ENCODE measurements at regions not wholly inside any gene's neighbourhood (a gene's known extent, or its start where the extent isn't known, plus 50 kb on each side); places are given as distances from the start of the nearest gene placed in this dataset.

- Histone ChIP-seq H3K27ac (ENCODE audit: low read depth, low read length, poor library complexity, severe bottlenecking) (no peak overlapping the region), H2AFZ (ENCODE audit: low read length) (no peak overlapping the region), H4K20me1 (ENCODE audit: insufficient read depth, low read length) (no peaks in the 10 kb centered on the region), H3K79me2 (ENCODE audit: insufficient read depth, low read length) (no peaks in the 10 kb centered on the region), H3K27me3 (ENCODE audit: insufficient read depth, low read length) (no peaks in the 10 kb centered on the region), H3F3A (ENCODE audit: insufficient read depth, low read length) (no peaks in the 10 kb centered on the region), H3K36me3 (ENCODE audit: insufficient read depth, low read length) (no peaks in the 10 kb centered on the region), H3K9ac (ENCODE audit: low read length) (no peak overlapping the region), H3K4me2 (ENCODE audit: low read length) (no peak overlapping the region), H3K4me1 (ENCODE audit: insufficient read depth, low read length, severe bottlenecking) (no peaks in the 10 kb centered on the region), H3K4me3 (ENCODE audit: low read depth, low read length, poor library complexity, severe bottlenecking) (no peak overlapping the region), H3K9me3 (ENCODE audit: low read length) (no peaks in the 10 kb centered on the region), H3K9me2 (ENCODE audit: low read depth, low read length) (no peaks in the 10 kb centered on the region)
- TF ChIP-seq CTCF (IDR thresholded peaks at IDR 0.05; ENCODE audit: low read length) (no peak), EZH2 (IDR thresholded peaks at IDR 0.05; ENCODE audit: borderline replicate concordance, low read length) (no peak)
Observed at GRCh38 chr2:140057928-140058327, 1277.7 kb upstream of the NXPH2 start.

GRCh38 chr2:140041811-140042210, 1261.6 kb upstream of the NXPH2 start:
- Histone ChIP-seq H3K9ac (ENCODE audit: low read length) (no peak overlapping the region), H3K36me3 (ENCODE audit: insufficient read depth, low read length) (no peaks in the 10 kb centered on the region), H2AFZ (ENCODE audit: low read length) (no peak overlapping the region), H3F3A (ENCODE audit: insufficient read depth, low read length) (no peaks in the 10 kb centered on the region), H4K20me1 (ENCODE audit: insufficient read depth, low read length) (no peaks in the 10 kb centered on the region), H3K9me2 (ENCODE audit: low read depth, low read length) (no peaks in the 10 kb centered on the region), H3K4me2 (ENCODE audit: low read length) (no peak overlapping the region), H3K4me3 (ENCODE audit: low read depth, low read length, poor library complexity, severe bottlenecking) (no peak overlapping the region), H3K27me3 (ENCODE audit: insufficient read depth, low read length) (no peaks in the 10 kb centered on the region), H3K4me1 (ENCODE audit: insufficient read depth, low read length, severe bottlenecking) (no peaks in the 10 kb centered on the region), H3K79me2 (ENCODE audit: insufficient read depth, low read length) (no peaks in the 10 kb centered on the region), H3K27ac (ENCODE audit: low read depth, low read length, poor library complexity, severe bottlenecking) (no peak overlapping the region), H3K9me3 (ENCODE audit: low read length) (no peaks in the 10 kb centered on the region)
- TF ChIP-seq EZH2 (IDR thresholded peaks at IDR 0.05; ENCODE audit: borderline replicate concordance, low read length), result no peak
- TF ChIP-seq CTCF (IDR thresholded peaks at IDR 0.05; ENCODE audit: low read length), result no peak

GRCh38 chr2:140041239-140041638, 1261.0 kb upstream of the NXPH2 start:
- H3F3A ChIP-seq (ENCODE audit: insufficient read depth, low read length), result no peaks in the 10 kb centered on the region
- H3K36me3 ChIP-seq (ENCODE audit: insufficient read depth, low read length), result no peaks in the 10 kb centered on the region
- H3K9ac ChIP-seq (ENCODE audit: low read length), result no peak overlapping the region
- no peaks in the 10 kb centered on the region for H4K20me1 ChIP-seq (ENCODE audit: insufficient read depth, low read length)
- no peak overlapping the region for H2AFZ ChIP-seq (ENCODE audit: low read length)
- TF ChIP-seq EZH2 (IDR thresholded peaks at IDR 0.05; ENCODE audit: borderline replicate concordance, low read length) (no peak), CTCF (IDR thresholded peaks at IDR 0.05; ENCODE audit: low read length) (no peak)
- no peaks in the 10 kb centered on the region for H3K9me3 ChIP-seq (ENCODE audit: low read length)
- no peaks in the 10 kb centered on the region for H3K9me2 ChIP-seq (ENCODE audit: low read depth, low read length)
- no peak overlapping the region for H3K4me3 ChIP-seq (ENCODE audit: low read depth, low read length, poor library complexity, severe bottlenecking)
- H3K4me1 ChIP-seq (ENCODE audit: insufficient read depth, low read length, severe bottlenecking), result no peaks in the 10 kb centered on the region
- no peaks in the 10 kb centered on the region for H3K27me3 ChIP-seq (ENCODE audit: insufficient read depth, low read length)
- H3K27ac ChIP-seq (ENCODE audit: low read depth, low read length, poor library complexity, severe bottlenecking), result no peak overlapping the region
- H3K4me2 ChIP-seq (ENCODE audit: low read length), result no peak overlapping the region
- H3K79me2 ChIP-seq (ENCODE audit: insufficient read depth, low read length), result no peaks in the 10 kb centered on the region

Measured in OCI-LY1 (cell line).